Keratinocyte (primary cell): ENCODE measurements at regions not wholly inside any gene's neighbourhood (a gene's known extent, or its start where the extent isn't known, plus 50 kb on each side); places are given as distances from the start of the nearest gene placed in this dataset.

Experiments used
- DNase-seq: peaks from one replicate; pipeline ENCODE4 v3.0.0-alpha.2; 2011; ENCODE audit warnings: low read depth, missing footprints, low spot score
- FAIRE-seq: peaks from 2 replicates; lab custom pipeline; 2011; peaks lifted over from hg19 to GRCh38; lab: Jason Lieb, UNC
- H2AFZ ChIP-seq: 2 replicates; pipeline ENCODE4 v1.6.0; 2012; ENCODE audit warnings: low read length, control low read depth, inconsistent platforms; ENCODE audit not compliant: control insufficient read depth
- H3K27ac ChIP-seq: 2 replicates; pipeline ENCODE4 v1.5.1; 2011; ENCODE audit warnings: low read length; ENCODE audit not compliant: control insufficient read depth, insufficient read depth
- H3K27me3 ChIP-seq: 3 replicates; pipeline ENCODE4 v1.6.0; 2011; ENCODE audit warnings: low read length; ENCODE audit not compliant: control insufficient read depth, insufficient read depth; ENCODE audit errors: extremely low read depth
- H3K36me3 ChIP-seq, 2 experiments: 2 replicates in 1 of 2; 3 replicates in 1 of 2; pipeline ENCODE4 v1.5.1; 2011; ENCODE audit warnings: low read length in 2 of 2, mild to moderate bottlenecking in 1 of 2; ENCODE audit not compliant: control insufficient read depth in 2 of 2, insufficient read depth in 2 of 2; ENCODE audit errors: extremely low read depth in 1 of 2
- H3K4me1 ChIP-seq: 3 replicates; pipeline ENCODE4 v1.5.1; 2011; ENCODE audit warnings: low read length; ENCODE audit not compliant: control insufficient read depth, insufficient read depth; ENCODE audit errors: extremely low read depth
- H3K4me2 ChIP-seq: 3 replicates; pipeline ENCODE4 v1.6.0; 2011; ENCODE audit warnings: low read depth, low read length; ENCODE audit not compliant: control insufficient read depth, insufficient read depth; ENCODE audit errors: extremely low read depth
- H3K4me3 ChIP-seq, 3 experiments: fragments of 200-600 bp in 1 of 3; sonication (generic) in 1 of 3; 2 replicates in 2 of 3; 3 replicates in 1 of 3; pipeline ENCODE4 v1.5.1; 2011 to 2016; ENCODE audit warnings: low read length in 3 of 3, mild to moderate bottlenecking in 3 of 3, control low read depth in 2 of 3, inconsistent platforms in 1 of 3, low read depth in 1 of 3, mixed read lengths in 1 of 3, mixed run types in 1 of 3, moderate library complexity in 1 of 3; ENCODE audit not compliant: control insufficient read depth in 2 of 3, insufficient read depth in 2 of 3; ENCODE audit errors: extremely low read depth in 1 of 3
- H3K79me2 ChIP-seq: 2 replicates; pipeline ENCODE4 v1.6.0; 2012; ENCODE audit warnings: low read length; ENCODE audit not compliant: control insufficient read depth, insufficient read depth
- H3K9ac ChIP-seq: 3 replicates; pipeline ENCODE4 v1.6.0; 2011; ENCODE audit warnings: low read length; ENCODE audit not compliant: control insufficient read depth, insufficient read depth; ENCODE audit errors: extremely low read depth
- H3K9me1 ChIP-seq: 3 replicates; pipeline ENCODE4 v1.6.0; 2011; ENCODE audit warnings: low read length; ENCODE audit not compliant: control insufficient read depth, insufficient read depth; ENCODE audit errors: extremely low read depth
- H3K9me3 ChIP-seq: 2 replicates; pipeline ENCODE4 v1.5.1; 2012; ENCODE audit warnings: low read depth, low read length; ENCODE audit not compliant: control insufficient read depth
- H4K20me1 ChIP-seq: 3 replicates; pipeline ENCODE4 v1.6.0; 2011; ENCODE audit warnings: low read length; ENCODE audit not compliant: control insufficient read depth, insufficient read depth; ENCODE audit errors: extremely low read depth
- EZH2 ChIP-seq: IDR thresholded peaks from one replicate; pipeline ENCODE4 v1.6.1; 2012; ENCODE audit warnings: inconsistent platforms, mild to moderate bottlenecking, low read length, moderate library complexity
- dilution Hi-C: fragments of 300-500 bp; cut with MboI; formaldehyde crosslinking; loops from one replicate; pipeline ENCODE4 v1.7.0; 2020; ENCODE audit warnings: low sequenced_read_pairs; ENCODE audit not compliant: extremely low pct_ligation_motif_present
- TF ChIP-seq, protein P1 (sequence below), 3 experiments: IDR thresholded peaks in 1 of 3; conservative IDR thresholded peaks in 1 of 3; optimal IDR thresholded peaks in 1 of 3; 2 replicates in 2 of 3; 3 replicates in 1 of 3; pipeline versions ENCODE3 to v1.5.1; 2011; ENCODE audit warnings: low read length in 3 of 3, mild to moderate bottlenecking in 3 of 3, moderate library complexity in 2 of 3, control low read depth in 1 of 3, inconsistent platforms in 1 of 3; ENCODE audit not compliant: insufficient read depth in 2 of 3; ENCODE audit errors: extremely low read depth in 1 of 3

DNA sequence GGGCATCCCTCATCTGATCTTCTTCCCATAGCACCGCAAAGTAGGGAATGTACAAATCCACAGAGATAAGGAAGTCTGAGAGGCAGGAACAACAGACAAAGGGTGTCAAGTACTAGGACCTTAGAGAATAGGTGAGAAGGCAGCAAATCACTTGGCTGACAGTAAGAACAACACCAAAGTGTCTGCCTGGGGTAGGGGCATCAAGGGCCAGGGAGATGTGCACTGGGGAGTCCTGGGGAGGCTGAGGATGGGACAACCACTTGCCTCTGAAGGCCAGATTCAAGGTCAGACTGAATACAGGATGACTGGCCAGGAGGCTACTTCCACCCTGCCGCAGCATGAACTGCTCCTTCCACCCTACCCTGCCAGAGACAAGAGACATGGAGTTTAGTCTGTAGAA, 1040.8 kb downstream of the BCL11B start:
- TF ChIP-seq, protein P1, sequence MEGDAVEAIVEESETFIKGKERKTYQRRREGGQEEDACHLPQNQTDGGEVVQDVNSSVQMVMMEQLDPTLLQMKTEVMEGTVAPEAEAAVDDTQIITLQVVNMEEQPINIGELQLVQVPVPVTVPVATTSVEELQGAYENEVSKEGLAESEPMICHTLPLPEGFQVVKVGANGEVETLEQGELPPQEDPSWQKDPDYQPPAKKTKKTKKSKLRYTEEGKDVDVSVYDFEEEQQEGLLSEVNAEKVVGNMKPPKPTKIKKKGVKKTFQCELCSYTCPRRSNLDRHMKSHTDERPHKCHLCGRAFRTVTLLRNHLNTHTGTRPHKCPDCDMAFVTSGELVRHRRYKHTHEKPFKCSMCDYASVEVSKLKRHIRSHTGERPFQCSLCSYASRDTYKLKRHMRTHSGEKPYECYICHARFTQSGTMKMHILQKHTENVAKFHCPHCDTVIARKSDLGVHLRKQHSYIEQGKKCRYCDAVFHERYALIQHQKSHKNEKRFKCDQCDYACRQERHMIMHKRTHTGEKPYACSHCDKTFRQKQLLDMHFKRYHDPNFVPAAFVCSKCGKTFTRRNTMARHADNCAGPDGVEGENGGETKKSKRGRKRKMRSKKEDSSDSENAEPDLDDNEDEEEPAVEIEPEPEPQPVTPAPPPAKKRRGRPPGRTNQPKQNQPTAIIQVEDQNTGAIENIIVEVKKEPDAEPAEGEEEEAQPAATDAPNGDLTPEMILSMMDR (optimal IDR thresholded peaks at IDR 0.05 in 1 of 3, IDR thresholded peaks at IDR 0.05 in 1 of 3, conservative IDR thresholded peaks at IDR 0.05 in 1 of 3; ENCODE audit: extremely low read depth in 1 of 3, insufficient read depth in 2 of 3, low read length in 3 of 3), result no peak
- no peak for TF ChIP-seq EZH2
- no peaks in the 10 kb centered on the region for H3K36me3 ChIP-seq
- FAIRE-seq, result no peak
- H3K9me3 ChIP-seq, result no peaks in the 10 kb centered on the region
- peaks cover 12% of the 10 kb centered on the region for H3K4me1 ChIP-seq
- no peaks in the 10 kb centered on the region for H4K20me1 ChIP-seq
- dilution Hi-C loops, result no loop called here
- no peak for DNase-seq
- no peak overlapping the region for H3K4me3 ChIP-seq
- H3K4me2 ChIP-seq, result no peak overlapping the region
- H3K79me2 ChIP-seq, result no peaks in the 10 kb centered on the region
- H3K27ac ChIP-seq, result no peak overlapping the region
- H3K9ac ChIP-seq, result no peak overlapping the region
- no peaks in the 10 kb centered on the region for H3K27me3 ChIP-seq
- H2AFZ ChIP-seq, result no peak overlapping the region
- H3K9me1 ChIP-seq, result no peaks in the 10 kb centered on the region

DNA sequence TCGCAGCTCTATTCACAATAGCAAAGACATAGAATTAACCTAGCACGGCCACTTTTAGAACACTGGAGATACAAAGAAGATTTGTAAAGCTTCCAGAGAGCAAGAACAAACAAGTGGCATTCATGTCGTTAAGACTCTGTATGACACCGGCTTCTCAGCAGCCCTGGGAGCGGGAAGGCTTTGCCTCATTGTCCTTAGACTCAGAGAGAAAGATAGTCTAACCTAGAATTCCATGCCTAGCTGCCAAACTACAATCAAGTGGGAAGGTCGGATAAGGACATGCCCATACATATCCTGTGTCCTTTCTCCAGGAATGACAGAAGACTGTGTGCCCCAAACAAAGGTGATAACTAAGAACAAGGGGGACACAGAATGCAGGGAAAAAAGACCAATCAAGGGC, 1038.3 kb downstream of the BCL11B start:
- Histone ChIP-seq H2AFZ (peak overlapping the region; percentile 27), H3K9me1 (no peaks in the 10 kb centered on the region), H3K4me2 (peak overlapping the region; percentile 55), H3K4me1 (peaks cover 12% of the 10 kb centered on the region), H3K27me3 (no peaks in the 10 kb centered on the region), H4K20me1 (no peaks in the 10 kb centered on the region), H3K9ac (peak overlapping the region; percentile 13), H3K9me3 (no peaks in the 10 kb centered on the region), H3K36me3 (no peaks in the 10 kb centered on the region), H3K4me3 (peak overlapping the region in 1 of 3 experiments; percentile 31), H3K79me2 (no peaks in the 10 kb centered on the region), H3K27ac (peak overlapping the region; percentile 69)
- no peak for DNase-seq
- dilution Hi-C loops, result no loop called here
- TF ChIP-seq EZH2, result no peak
- TF ChIP-seq, protein P1 (optimal IDR thresholded peaks at IDR 0.05 in 1 of 3, IDR thresholded peaks at IDR 0.05 in 1 of 3, conservative IDR thresholded peaks at IDR 0.05 in 1 of 3; ENCODE audit: extremely low read depth in 1 of 3, insufficient read depth in 2 of 3, low read length in 3 of 3), result no peak
- peak; percentile 90 for FAIRE-seq
